ENCODE measurements at regions not wholly inside any gene's neighbourhood (a gene's known extent, or its start where the extent isn't known, plus 50 kb on each side); places are given as distances from the start of the nearest gene placed in this dataset.
"Not testable (repeated sequence)": the region's sequence is repeated elsewhere in the genome, so short reads cannot be mapped to it uniquely, and the experiment has no call there.

DNA sequence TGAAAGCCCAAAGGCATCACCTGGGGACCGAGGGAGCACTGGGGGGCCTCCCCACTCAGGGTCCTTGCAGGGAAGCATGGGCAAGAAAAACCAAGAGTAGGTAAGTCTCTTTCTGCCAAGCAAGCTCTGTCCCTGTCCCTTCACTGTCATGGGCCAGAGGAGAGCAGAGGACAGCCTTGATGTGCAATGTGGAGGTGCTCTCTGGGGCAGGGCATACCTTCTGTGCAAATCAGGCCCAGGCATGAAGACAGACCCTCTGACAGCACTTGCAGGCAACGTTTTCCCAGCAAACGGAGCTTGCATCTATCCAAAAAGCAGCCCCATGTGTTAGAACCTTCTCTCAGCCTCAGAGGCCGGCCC is 192.5 kb upstream of the PWP1 start:
- DNase-seq (ENCODE audit: low spot score) = no peak

DNA sequence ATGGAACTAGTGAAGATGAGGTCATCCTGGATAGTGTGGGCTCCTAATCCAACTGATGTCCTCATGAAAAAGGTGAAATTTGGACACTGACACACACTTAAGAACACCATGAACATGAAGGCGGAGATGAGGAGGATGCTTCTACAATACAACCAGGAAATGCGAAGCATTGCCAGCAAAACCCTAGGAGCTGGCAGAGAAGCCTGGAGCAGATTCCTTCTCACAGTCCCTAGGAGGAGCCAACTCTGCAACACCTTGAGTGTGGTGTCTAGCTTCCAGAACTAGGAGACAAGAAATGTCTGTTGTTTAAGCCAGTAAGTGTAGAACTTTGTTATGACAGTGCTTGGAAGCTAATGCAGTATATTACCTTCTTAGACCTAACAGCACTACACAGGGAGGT is 191.9 kb upstream of the PWP1 start:
- DNase-seq (ENCODE audit: low spot score) = no peak

DNA sequence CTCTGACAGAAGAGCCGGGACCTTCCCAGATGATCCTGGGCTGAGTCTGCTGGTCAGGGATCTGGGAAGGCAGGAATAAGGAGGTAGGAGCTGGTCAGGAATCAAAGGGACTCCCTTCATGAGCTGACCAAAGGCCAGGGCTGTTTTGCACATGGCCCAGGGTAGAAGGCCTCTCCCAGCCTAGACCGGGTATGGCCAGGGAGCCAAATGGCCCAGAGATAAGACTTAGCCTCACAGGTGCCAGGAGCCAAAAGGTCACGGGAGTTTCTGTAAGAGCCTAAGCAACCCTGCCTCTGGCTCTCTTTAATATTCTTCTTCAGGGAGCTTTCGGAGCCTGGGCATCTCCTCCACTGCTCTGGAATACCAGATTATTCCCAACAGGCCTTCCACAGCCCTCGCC is 191.3 kb upstream of the PWP1 start:
- no peak for DNase-seq (ENCODE audit: low spot score)

DNA sequence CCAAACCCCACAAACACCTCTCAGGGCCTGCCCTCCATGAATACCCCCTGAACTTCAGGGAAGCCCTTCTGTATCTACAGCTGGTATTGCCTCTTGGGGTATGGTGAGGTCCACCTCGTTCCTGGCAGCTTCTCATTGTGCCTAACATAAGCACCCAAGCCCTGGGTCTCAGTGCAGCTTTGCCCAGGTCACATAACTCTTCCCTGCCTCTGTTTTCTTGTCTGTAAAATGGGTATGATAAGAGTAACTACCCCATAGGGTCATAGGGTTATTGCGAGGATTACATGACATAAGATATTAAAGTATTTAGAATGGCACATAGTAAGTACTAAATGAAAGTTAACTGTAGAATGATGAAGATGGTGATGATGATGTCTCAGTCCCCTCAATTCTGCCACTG is 190.0 kb upstream of the PWP1 start:
- no peak for DNase-seq (ENCODE audit: low spot score)

DNA sequence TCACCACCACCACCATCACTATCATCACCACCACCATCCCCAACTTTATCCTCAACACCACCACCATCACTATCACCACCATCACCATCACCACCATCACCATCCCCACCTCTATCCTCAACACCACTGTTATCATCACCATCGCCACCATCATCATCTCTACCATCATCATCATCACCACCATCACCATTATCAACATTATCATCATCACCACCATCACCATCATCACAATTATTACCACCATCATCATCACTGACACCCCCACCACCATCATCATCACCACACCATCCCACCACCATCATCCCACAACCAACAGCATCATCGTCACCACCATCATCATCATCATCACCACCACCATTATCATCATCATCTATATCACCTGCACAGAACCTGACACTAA is 188.4 kb upstream of the PWP1 start:
- DNase-seq (ENCODE audit: low spot score) = no peak

DNA sequence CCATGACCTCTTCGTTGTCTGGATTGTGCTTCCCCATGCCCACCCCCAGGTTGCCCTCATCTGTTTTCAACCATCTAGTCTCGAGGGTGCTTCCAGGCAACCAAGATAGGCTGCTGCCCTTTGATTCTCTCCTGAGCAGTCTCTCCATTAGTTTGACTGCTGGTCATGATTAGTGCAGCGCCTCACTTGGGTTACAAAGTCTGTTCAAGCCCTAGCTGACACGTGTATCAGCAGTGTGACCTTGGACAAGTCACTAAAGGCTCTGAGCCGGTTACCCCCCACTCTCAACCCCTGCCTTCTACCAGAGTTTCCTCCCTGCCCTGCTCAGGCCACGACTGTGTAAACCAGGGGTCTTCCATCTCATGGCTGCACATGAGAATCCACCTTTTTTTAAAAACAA is 185.3 kb upstream of the PWP1 start:
- DNase-seq (ENCODE audit: low spot score) = no peak

DNA sequence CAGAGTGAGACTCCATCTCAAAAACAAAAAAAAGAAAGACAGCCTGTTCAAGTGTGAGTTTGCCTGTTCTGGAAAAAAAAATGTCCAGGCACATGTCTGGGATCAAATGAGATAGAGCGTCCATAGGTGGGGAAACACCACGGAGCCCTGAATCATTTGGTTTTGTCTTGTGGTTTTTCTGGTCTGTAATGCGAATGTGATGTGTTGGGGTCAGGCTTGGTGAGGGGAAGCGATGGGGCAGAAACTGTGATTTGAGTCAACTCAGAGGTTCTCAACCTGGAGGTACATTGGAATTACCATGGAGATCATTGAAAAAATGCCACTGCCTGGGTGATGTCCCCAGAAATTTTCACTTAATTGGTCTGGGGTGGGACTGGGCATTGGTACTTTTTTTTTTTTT is 183.9 kb upstream of the PWP1 start:
- no peak for DNase-seq (ENCODE audit: low spot score)

DNA sequence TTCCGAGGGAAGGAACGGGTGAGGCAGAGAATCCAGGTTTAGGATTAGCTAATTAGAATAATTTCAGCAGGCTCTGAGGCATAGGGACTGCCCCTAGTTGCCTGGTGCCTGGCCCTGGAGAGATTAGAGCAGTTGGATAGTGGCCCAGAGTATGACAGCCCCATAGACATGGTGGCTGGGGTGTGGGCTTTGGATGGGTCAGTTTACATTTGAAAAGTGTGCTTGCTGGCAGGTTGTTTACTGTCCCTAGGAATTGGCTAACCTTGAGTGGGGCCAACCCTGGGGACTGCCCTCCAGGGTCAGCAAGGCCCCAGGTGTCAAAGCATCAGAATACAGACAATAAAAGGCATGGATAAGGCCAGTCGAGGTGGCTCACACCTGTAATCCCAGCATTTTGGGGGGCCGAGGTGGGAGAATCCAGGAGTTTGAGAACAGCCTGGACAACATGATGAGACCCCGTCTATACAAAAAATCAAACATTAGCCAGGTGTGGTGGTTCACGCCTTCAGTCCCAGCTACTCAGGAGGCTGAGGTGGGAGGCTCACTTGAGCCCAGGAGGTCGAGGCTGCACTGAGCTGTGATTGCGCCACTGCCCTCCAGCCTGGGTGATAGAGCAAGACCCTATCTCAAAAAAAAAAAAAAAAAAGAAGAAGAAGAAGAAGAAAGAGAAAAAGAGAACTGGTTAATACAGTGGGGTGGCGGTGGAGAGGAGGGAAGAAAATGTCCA is 182.3 kb upstream of the PWP1 start:
- no peak for DNase-seq (ENCODE audit: low spot score)

DNA sequence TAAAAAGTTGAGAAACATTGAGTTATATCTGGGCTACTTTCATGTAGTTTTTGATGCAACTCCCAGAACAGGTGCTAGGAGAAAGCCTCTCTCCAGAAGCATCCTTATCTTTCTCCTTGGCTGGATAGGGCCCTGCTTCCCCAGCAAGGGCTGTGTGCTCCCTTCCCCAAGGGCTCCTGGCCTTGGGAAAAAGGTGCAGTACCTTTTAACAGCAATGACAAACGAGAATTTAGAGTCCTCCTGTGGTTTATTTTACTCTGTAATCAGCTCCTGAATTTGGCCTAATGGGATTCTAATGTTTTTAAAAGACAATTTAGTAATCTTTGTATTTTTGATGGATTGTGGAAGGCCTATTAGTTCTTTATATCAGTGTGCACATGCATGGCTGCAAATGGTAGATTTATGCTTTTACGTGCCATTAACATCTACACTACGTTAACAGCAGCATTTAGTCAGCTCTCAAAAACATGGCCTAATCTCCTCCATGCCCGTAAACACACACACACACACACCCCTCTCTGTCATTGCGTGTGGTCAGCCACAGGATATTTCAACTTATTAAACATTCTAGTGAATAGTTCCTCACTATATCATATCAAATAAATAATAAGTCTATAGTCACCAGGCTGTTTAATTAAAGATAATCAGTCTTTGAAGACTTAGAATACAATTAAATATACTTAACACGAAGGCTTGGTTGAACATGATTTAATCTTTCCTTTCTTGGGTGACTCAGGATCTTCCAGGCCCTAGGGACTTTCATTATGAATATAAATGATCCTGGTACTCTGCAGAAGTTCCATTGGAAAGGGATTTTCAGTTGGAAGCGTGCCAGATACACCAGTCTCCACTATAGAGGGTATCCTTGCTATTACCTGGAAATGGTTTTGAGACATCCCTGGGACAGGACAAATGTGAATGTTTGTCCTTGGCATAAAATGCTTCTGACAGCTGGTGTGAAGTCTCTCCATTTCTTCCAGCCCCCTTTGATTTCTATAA is 181.4 kb upstream of the PWP1 start:
- DNase-seq (ENCODE audit: low spot score) = no peak

DNA sequence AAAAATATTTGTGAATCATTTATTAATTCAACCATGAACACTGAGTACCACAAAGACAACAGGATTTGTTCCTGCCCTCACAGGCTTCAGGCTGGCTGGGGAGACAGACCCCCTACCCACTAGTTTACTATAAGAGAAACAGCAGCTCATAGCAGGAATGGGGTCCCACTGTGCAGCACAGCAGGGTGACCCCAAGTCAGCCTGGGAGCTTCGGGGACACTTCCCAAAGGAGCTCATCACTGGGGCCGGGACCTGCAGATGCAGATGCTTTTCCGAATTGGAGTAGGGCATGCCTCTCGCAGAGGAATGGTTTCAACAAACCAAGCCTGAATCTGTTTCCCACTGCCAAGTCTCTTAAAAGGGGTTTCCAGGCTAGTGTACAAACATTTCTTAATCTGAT is 176.2 kb upstream of the PWP1 start:
- DNase-seq (ENCODE audit: low spot score) = no peak

DNA sequence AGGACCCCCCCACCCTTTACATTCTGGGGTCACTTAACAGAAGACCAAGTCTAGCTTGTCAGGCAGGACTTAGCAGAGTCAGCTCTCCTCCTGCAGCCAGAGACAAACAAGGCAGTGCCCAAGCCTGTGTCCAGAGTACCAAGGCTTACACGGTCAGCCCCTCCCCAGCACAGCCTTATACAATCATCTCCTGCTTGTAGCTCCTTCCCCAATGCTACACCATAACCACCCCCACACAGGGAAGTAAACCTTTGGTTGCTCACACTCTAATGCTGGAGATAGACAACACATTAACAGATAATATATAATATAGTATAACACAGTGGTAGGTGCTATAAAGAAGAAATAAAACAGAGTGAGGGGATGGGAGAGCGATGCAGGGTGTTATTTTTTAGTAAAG is 175.4 kb upstream of the PWP1 start:
- DNase-seq (ENCODE audit: low spot score) = no peak

DNA sequence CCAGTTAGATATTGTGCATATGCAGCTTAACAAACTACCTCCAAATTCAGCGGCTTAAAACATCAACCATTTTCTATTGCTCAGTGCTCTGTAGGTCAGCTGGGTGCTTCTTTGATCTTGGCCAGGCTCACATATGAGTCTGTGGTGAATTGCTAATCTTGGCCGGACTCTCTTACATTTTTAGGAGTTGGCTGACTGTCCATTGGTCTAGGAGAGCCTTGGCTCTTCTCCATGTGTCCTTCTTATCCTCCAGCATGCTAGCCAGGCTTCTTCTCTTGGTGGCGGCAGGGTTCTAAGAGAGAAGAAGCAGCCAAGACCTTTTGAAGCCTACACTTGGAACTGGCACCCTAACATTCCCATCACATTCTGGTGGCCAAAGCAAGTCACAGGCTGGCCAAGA is 174.3 kb upstream of the PWP1 start:
- DNase-seq (ENCODE audit: low spot score) = no peak

DNA sequence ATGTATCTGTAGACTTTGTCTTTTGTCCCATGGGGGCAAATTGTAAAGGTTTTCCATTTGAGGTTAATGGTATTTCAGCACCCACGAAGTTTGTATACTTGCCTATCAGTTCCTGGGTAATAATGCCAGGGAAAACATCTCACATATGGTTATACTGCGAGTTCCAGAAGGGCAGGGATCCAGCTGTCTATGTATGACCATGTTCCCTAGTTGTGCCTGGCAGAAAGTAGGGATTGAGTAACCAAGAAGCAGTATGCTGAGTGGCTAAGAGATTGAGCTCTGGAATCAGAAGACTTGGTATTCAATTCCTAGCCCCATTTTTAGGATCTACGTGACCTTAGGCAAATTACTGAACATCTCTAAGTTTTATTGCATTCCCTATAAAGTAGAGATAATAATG is 173.2 kb upstream of the PWP1 start:
- DNase-seq (ENCODE audit: low spot score) = no peak

DNA sequence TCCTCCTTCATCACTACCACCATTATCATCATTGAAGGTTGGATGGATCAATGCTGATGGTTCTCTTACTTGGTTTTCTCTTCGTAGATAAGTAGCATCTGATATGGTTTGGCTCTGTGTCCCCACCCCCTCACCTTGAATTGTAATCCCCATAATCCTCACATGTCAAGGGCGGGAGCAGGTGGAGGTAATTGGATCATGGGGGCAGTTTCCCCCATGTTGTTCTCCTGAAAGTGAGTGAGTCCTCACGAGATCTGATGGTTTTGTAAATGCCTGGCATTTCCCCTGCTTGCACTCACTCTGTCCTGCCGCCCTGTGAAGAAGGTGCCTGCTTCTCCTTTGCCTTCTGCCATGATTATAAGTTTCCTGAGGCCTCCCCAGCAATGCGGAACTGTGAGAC is 172.4 kb upstream of the PWP1 start:
- no peak for DNase-seq (ENCODE audit: low spot score)

DNA sequence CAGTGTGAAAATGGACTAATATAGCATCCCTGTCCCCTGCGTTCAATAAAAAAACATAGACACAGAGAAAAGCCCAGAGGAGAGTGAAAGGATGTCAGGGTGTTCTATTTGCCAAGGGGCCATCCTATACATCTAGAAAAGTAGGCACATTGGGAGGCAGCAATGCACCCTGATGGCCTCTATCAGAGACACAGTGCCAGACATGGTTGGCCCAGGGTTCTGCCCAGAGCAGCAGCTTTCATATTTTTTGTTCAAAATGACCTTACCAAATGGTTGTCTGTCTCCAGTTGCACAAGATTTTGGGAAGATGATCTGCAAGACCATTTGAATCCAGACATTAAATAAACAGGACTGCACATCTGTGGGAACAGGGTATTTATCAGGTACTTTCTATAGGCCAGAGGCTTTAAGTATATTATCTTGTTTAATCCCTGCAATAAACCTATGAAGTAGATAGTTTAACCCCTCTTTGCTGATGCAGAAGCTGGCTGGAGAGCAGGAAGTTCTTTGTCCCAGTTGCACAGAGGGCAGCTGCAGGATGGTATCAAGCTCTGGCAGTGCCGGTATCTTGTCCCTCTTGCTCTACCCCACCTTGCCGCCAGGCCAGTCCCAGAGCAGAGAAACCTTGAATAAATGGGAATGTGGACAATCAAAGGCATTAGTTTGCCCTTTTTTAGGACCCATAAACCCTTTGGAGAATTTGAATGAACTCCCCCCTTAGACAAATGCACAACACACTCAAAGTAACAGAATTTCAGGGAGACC is 171.8 kb upstream of the PWP1 start:
- DNase-seq (ENCODE audit: low spot score) = no peak

DNA sequence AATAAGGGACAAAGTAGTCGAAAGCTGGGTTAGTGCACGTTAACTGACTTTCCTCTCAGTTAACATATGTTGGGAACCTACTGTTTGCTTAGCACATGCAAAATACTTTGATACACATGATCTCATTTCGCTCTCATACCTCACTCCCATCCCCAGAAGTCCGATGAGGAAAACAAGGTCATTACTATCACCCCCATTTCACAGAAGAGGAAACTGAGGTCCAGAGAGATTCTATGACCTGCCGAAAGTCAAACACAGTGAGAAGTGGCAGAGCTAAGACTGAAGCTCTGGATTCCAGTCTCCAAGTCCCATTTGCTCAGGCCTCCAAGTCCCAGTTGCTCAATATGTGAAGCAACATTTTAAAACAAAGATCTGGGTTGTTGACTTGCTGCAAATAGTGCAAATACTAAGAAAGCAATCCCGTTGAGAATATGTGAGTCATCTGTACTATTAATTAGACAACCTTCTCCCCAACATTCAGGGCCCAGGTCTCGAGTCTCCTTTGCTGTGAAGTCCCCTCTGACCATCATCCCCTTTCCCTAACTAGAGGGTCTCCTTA is 170.6 kb upstream of the PWP1 start:
- DNase-seq (ENCODE audit: low spot score) = no peak

DNA sequence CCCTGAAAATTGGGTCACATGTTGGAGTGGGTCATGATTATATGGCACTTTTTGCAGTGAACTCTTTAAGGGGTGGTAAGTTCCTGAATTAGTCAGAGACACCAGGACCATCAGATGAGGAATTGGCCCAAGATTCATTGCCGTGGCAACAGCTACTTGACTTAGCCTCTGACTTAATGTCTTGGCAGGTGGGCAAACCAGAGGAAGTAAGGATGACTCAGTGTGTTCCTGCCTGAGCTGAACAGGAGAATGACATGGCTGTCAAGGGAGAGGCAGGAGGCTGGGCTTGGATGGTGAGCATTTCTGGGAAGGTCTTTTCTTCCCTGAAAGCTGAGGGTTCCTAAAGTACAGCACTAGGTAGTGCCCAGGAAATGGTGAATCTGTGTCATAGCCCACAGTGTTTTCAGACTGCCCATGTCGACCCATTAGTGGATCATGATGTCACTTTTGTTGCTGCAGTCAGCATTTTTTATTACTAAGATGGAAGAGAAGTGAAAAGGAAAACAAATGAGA is 170.1 kb upstream of the PWP1 start:
- no peak for DNase-seq (ENCODE audit: low spot score)

DNA sequence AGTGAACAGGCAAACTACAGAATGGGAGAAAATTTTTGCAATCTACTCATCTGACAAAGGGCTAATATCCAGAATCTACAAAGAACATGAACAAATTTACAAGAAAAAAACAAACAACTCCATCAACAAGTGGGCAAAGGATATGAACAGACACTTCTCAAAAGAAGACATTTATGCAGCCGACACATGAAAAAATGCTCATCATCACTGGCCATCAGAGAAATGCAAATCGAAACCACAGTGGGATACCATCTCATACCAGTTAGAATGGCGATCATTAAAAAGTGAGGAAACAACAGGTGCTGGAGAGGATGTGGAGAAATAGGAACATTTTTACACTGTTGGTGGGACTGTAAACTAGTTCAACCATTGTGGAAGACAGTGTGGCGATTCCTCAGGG is 167.8 kb upstream of the PWP1 start:
- DNase-seq (ENCODE audit: low spot score) = not testable (repeated sequence)

DNA sequence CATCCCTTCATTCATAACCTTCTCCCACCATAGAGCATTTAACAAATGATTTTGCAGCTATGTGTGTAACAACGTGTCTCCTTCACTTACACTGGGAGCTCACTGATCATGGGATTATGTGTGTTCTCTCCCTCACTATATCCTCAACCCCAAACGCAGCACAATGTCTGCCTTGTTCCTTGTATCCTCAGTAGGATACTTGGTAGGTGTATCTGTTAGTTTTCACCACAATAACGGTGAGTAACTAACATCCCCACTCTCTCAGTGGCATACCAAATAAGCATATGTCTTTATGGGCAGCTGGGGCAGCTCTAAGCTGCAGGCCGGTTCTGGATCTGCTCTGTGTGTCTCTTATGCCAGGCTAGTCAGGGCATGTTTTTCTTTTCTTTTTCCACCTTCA is 166.7 kb upstream of the PWP1 start:
- DNase-seq (ENCODE audit: low spot score) = no peak

DNA sequence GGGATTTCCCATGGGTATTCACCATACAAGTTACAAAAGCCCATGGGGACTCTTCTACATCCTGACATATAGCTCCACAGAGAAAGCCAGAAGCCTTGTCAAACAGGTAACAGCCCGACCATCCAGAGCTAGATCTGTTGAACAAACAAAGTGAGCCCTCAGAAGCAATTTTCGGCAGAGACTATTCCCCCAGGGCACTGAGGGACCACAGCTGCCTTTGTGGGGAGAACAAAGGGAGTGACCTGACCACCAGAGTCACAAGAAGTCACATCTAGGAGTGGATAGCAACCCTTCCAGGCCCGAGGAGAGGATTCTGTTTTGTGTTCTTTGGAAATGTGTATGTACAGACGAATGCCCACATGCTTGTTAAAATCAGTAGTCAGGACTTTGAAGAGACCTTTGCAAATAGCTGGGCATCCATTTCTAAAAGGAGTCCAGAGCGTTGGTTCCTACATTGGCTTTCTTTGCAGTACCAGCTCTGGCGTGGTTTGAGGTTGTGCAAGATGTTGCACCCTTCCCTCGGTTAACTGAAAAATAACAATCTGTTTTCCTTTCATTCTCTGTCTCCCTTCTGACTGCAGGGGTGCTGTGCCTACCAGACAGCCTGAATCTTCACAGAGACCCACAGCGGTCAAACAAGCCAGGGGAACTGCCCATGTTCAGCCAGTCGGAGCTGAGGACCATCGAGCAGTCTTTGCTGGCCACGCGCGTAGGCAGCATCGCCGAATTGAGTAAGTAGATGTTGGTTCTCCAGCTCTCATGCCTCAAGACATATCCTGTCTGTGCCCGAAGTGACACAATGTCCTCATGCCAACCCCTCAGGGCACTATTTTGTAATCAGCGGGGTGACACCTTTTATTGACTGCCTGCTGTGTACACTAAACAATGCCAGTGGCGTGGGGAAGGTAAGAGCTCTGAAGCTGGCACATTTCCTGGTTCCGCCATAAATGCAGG is 165.4 kb upstream of the PWP1 start:
- DNase-seq (ENCODE audit: low spot score) = no peak
